IMR-90 (cell line): ENCODE measurements at regions not wholly inside any gene's neighbourhood (a gene's known extent, or its start where the extent isn't known, plus 50 kb on each side); places are given as distances from the start of the nearest gene placed in this dataset.

Experiments used
- ATAC-seq: fragments of 200-7000 bp; cut with Tn5 transposase; 2 replicates; pipeline ENCODE4 v1.9.1; 2020; ENCODE audit warnings: low read depth, mild to moderate bottlenecking, moderate library complexity
- BruUV-seq: library from RNA; stranded (reverse); fragments of 400-500 nt; replicated peaks from 2 replicates; lab custom pipeline; 2021; lab: Mats Ljungman, UMichigan
- CTCF ChIA-PET: fragments of 300-600 bp; formaldehyde crosslinking; extraction: SDS; loops from one replicate; lab custom pipeline; 2021; ENCODE audit warnings: antibody characterized with exemption; lab: Yijun Ruan, JAX
- POLR2A ChIA-PET: fragments of 300-600 bp; sonication (Branson Sonifier 250); formaldehyde crosslinking; loops from one replicate; lab custom pipeline; 2022; ENCODE audit warnings: antibody characterized with exemption; ENCODE audit not compliant: unreplicated experiment; lab: Charles Lee
- DNase-seq: peaks from one replicate; pipeline ENCODE4 v3.0.0; 2013
- H2AFZ ChIP-seq: replicated peaks from 2 replicates; pipeline ENCODE3; 2013; ENCODE audit warnings: low read length, mild to moderate bottlenecking; ENCODE audit not compliant: poor library complexity
- H2AK5ac ChIP-seq: 2 replicates; pipeline ENCODE4 v1.6.1; 2013; ENCODE audit warnings: low read depth, low read length, inconsistent platforms
- H2AK9ac ChIP-seq: replicated peaks from 2 replicates; pipeline ENCODE3; 2013; ENCODE audit warnings: mild to moderate bottlenecking, low read depth, low read length, moderate library complexity; ENCODE audit not compliant: poor library complexity
- H2BK120ac ChIP-seq: 2 replicates; pipeline ENCODE4 v1.6.1; 2013; ENCODE audit warnings: low read depth, low read length, inconsistent platforms
- H2BK15ac ChIP-seq: 3 replicates; pipeline ENCODE4 v1.6.1; 2013; ENCODE audit warnings: low read depth, low read length, inconsistent platforms
- H2BK20ac ChIP-seq: 2 replicates; pipeline ENCODE4 v1.6.1; 2013; ENCODE audit warnings: low read depth, mild to moderate bottlenecking, inconsistent platforms, low read length, moderate library complexity
- H2BK5ac ChIP-seq: 2 replicates; pipeline ENCODE4 v1.6.1; 2013; ENCODE audit warnings: mild to moderate bottlenecking, low read depth, low read length, inconsistent platforms; ENCODE audit not compliant: poor library complexity, severe bottlenecking
- H3K14ac ChIP-seq: replicated peaks from 2 replicates; pipeline ENCODE4 v1.6.1; 2013; ENCODE audit warnings: low read depth, low read length, inconsistent platforms
- H3K18ac ChIP-seq: 2 replicates; pipeline ENCODE4 v1.6.1; 2013; ENCODE audit warnings: low read depth, low read length, control low read depth
- H3K23ac ChIP-seq: 2 replicates; pipeline ENCODE4 v1.6.1; 2013; ENCODE audit warnings: low read depth, low read length, inconsistent platforms
- H3K27ac ChIP-seq: 2 replicates; pipeline ENCODE4 v1.5.1; 2013; ENCODE audit warnings: mild to moderate bottlenecking, control low read depth, low read length; ENCODE audit not compliant: insufficient read depth
- H3K27me3 ChIP-seq: 2 replicates; pipeline ENCODE4 v1.6.1; 2013; ENCODE audit warnings: low read length; ENCODE audit not compliant: control insufficient read depth, insufficient read depth
- H3K36me3 ChIP-seq: 2 replicates; pipeline ENCODE4 v1.6.1; 2013; ENCODE audit warnings: low read length, mixed read lengths; ENCODE audit not compliant: control insufficient read depth, insufficient read depth
- H3K4ac ChIP-seq: 2 replicates; pipeline ENCODE4 v1.6.1; 2013; ENCODE audit warnings: low read depth, low read length, inconsistent platforms
- H3K4me1 ChIP-seq: 2 replicates; pipeline ENCODE4 v1.6.1; 2013; ENCODE audit warnings: low read length, mixed read lengths; ENCODE audit not compliant: control insufficient read depth, insufficient read depth
- H3K4me2 ChIP-seq: 2 replicates; pipeline ENCODE4 v1.6.1; 2013; ENCODE audit warnings: low read depth, mild to moderate bottlenecking, control low read depth, low read length, moderate library complexity
- H3K4me3 ChIP-seq: 2 replicates; pipeline ENCODE4 v1.5.1; 2013; ENCODE audit warnings: low read depth, mild to moderate bottlenecking, control low read depth, low read length, moderate library complexity; ENCODE audit not compliant: insufficient read depth
- H3K56ac ChIP-seq: 2 replicates; pipeline ENCODE4 v1.6.1; 2013; ENCODE audit warnings: low read length, inconsistent platforms; ENCODE audit not compliant: insufficient read depth; ENCODE audit errors: extremely low read depth
- H3K79me1 ChIP-seq, 2 experiments: 2 replicates each; pipeline ENCODE4 v1.6.1; 2013; ENCODE audit warnings: low read length in 2 of 2, inconsistent platforms in 1 of 2, low read depth in 1 of 2
- H3K9ac ChIP-seq: 2 replicates; pipeline ENCODE4 v1.6.1; 2013; ENCODE audit warnings: low read depth, low read length, control low read depth
- H3K9me1 ChIP-seq: 2 replicates; pipeline ENCODE4 v1.6.1; 2013; ENCODE audit warnings: low read length, inconsistent platforms; ENCODE audit not compliant: insufficient read depth
- H3K9me3 ChIP-seq: 2 replicates; pipeline ENCODE4 v1.6.1; 2013; ENCODE audit warnings: low read length; ENCODE audit not compliant: control insufficient read depth, insufficient read depth
- H4K20me1 ChIP-seq: 2 replicates; pipeline ENCODE4 v1.6.1; 2013; ENCODE audit warnings: low read length, inconsistent platforms; ENCODE audit not compliant: insufficient read depth
- H4K5ac ChIP-seq: 2 replicates; pipeline ENCODE4 v1.6.1; 2013; ENCODE audit warnings: mild to moderate bottlenecking, low read depth, low read length, control low read depth
- H4K8ac ChIP-seq, 2 experiments: 2 replicates each; pipeline ENCODE4 v1.6.1; 2013; ENCODE audit warnings: low read depth in 2 of 2, low read length in 2 of 2, control low read depth in 1 of 2, inconsistent platforms in 1 of 2
- H4K91ac ChIP-seq: 2 replicates; pipeline ENCODE4 v1.6.1; 2013; ENCODE audit warnings: low read depth, low read length, inconsistent platforms; ENCODE audit not compliant: insufficient read depth
- ELK1 ChIP-seq: fragments of 150-350 bp; IDR thresholded peaks from 2 replicates; pipeline ENCODE4 v1.6.1; 2016; ENCODE audit warnings: low read depth, mild to moderate bottlenecking, low read length, moderate library complexity, borderline replicate concordance
- MAFK ChIP-seq: IDR thresholded peaks from 2 replicates; pipeline ENCODE4 v1.6.1; 2012; ENCODE audit warnings: low read depth, low read length, improper control_type of control experiment
- RAD21 ChIP-seq: IDR thresholded peaks from 2 replicates; pipeline ENCODE4 v1.6.1; 2012; ENCODE audit warnings: low read length, improper control_type of control experiment
- RCOR1 ChIP-seq: IDR thresholded peaks from 2 replicates; pipeline ENCODE4 v1.6.1; 2012; ENCODE audit warnings: mild to moderate bottlenecking, low read length, improper control_type of control experiment; ENCODE audit not compliant: insufficient replicate concordance
- RFX5 ChIP-seq: IDR thresholded peaks from 2 replicates; pipeline ENCODE4 v1.8.0; 2012; ENCODE audit warnings: low read depth, mild to moderate bottlenecking, low read length, moderate library complexity
- WGBS, 2 experiments: methylation state at CpG; one replicate each; pipeline versions ENCODE4 v1.1.5 to v1.1.7; 2013; ENCODE audit warnings: missing lambda C conversion rate in 2 of 2; ENCODE audit not compliant: insufficient read length in 1 of 2; ENCODE audit errors: extremely low coverage in 2 of 2; 5-methylcytosine and 5-hydroxymethylcytosine counted together
- dilution Hi-C: fragments of 300-500 bp; cut with HindIII; formaldehyde crosslinking; loops from one replicate; pipeline ENCODE4 v1.14.3; 2018; ENCODE audit warnings: low sequenced_read_pairs; ENCODE audit not compliant: unreplicated experiment
- in situ Hi-C: fragments of 300-500 bp; cut with MboI; formaldehyde crosslinking; loops from 3 replicates; pipeline ENCODE4 v1.14.3; 2019; ENCODE audit warnings: low sequenced_read_pairs, inconsistent platforms, mixed read lengths
- intact Hi-C: fragments of 100-400 bp; cut with micrococcal nuclease; formaldehyde crosslinking; loops from 2 replicates; pipeline ENCODE4 v1.10.0; 2022

- no peak for TF ChIP-seq ELK1
Observed at GRCh38 chr1:229760478-229760996, 134.5 kb downstream of the URB2 start (continued).

GRCh38 chr1:229762891-229763290, 136.8 kb downstream of the URB2 start:
- in situ Hi-C loops (no loop called here), intact Hi-C loops (no loop called here), dilution Hi-C loops (no loop called here)
- DNase-seq (no peak), ATAC-seq (no peak)
- Histone ChIP-seq H2BK20ac (no peak overlapping the region), H3K9ac (no peak overlapping the region), H4K91ac (no peak overlapping the region), H2BK15ac (no peak overlapping the region), H2AK9ac (peak overlapping the region; percentile 38), H3K27me3 (no peaks in the 10 kb centered on the region; the same call in 1 of the 2 replicates), H3K4ac (no peak overlapping the region), H3K4me3 (no peak overlapping the region), H4K5ac (no peak overlapping the region), H3K79me1 (no peaks in the 10 kb centered on the region), H4K8ac (no peak overlapping the region), H3K56ac (no peak overlapping the region), H3K23ac (no peak overlapping the region), H2BK120ac (no peak overlapping the region), H2AK5ac (no peak overlapping the region), H3K9me1 (no peaks in the 10 kb centered on the region), H4K20me1 (no peaks in the 10 kb centered on the region), H3K9me3 (no peaks in the 10 kb centered on the region), H3K4me2 (no peak overlapping the region), H3K18ac (no peak overlapping the region), H2AFZ (no peak overlapping the region), H3K4me1 (no peaks in the 10 kb centered on the region), H3K27ac (no peak overlapping the region), H2BK5ac (no peak overlapping the region), H3K14ac (no peak overlapping the region), H3K36me3 (no peaks in the 10 kb centered on the region)
- TF ChIP-seq RFX5 (no peak), RCOR1 (no peak), RAD21 (no peak), MAFK (no peak)
- BruUV-seq, result no TSS peak
- POLR2A ChIA-PET, result no interaction called here
- CTCF ChIA-PET, result no interaction called here
- WGBS, 2 experiments, result 57% methylated on average over 1 of the region's 5 CpGs; no CpG with 5 or more reads in 1 of the 2 experiments
